ENCODE measurements at regions not wholly inside any gene's neighbourhood (a gene's known extent, or its start where the extent isn't known, plus 50 kb on each side); places are given as distances from the start of the nearest gene placed in this dataset.
"Not testable (repeated sequence)": the region's sequence is repeated elsewhere in the genome, so short reads cannot be mapped to it uniquely, and the experiment has no call there.

DNA sequence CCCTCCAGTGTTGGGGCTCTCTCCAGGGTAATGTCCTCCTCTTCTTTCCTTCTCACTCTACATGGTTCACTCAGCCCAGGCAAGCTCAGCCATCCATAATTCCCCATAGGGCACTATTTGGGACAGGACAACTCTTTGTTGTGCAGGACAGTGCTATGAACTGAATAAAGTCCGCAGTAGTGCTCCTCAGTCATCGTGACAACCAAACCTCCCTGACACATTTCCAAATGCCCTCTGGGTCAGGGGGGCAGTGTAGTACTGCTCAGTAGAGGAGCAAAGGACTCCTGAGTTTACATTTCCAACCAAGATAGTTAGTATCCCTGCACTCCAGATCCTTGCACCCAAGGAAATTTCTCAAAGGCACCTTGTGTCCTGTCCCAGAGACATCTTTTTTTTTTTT lies 97.4 kb upstream of the TERB2 start:
- POLR2A ChIA-PET (ENCODE audit: unreplicated experiment) = not testable (repeated sequence)

DNA sequence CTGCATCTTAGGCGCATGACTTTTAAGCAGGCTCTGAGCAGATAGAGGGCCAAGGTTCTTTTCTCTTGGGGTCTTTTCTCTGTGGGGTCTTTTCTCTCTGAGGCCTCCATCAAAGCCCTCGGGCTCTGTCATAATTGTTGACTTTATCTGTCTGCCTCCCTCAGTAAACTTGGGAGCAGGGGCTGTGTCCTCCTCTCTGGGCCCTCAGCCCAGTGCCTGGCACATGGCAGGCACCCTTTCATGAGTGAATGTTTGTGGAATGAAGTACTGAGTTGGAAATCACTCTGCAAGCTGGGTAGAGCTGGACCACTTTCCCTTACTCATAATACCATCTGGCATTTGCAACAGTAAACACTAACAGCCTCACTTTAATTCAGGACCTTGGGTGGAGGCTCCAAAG lies 96.3 kb upstream of the TERB2 start:
- CTCF ChIA-PET; H3K9ac ChIP-seq (ENCODE audit: low read depth, low read length); H3K9me3 ChIP-seq (ENCODE audit: control insufficient read depth, insufficient read depth, low read length); POLR2A ChIA-PET (ENCODE audit: unreplicated experiment); H2AK5ac ChIP-seq (ENCODE audit: low read depth, low read length); H4K5ac ChIP-seq (ENCODE audit: low read depth, low read length); H3K56ac ChIP-seq (ENCODE audit: extremely low read depth, insufficient read depth, low read length); H3K14ac ChIP-seq (replicated peaks; ENCODE audit: low read depth, low read length); H3K4me3 ChIP-seq (ENCODE audit: insufficient read depth, low read depth, low read length); H2BK15ac ChIP-seq (ENCODE audit: low read depth, low read length); H3K27ac ChIP-seq (ENCODE audit: insufficient read depth, low read length); H3K9me1 ChIP-seq (ENCODE audit: insufficient read depth, low read length); H3K4me2 ChIP-seq (ENCODE audit: low read depth, low read length); H3K23ac ChIP-seq (ENCODE audit: low read depth, low read length); H2AK9ac ChIP-seq (replicated peaks; ENCODE audit: low read depth, low read length, poor library complexity); H3K27me3 ChIP-seq (ENCODE audit: control insufficient read depth, insufficient read depth, low read length); H3K18ac ChIP-seq (ENCODE audit: low read depth, low read length); H4K91ac ChIP-seq (ENCODE audit: insufficient read depth, low read depth, low read length); H3K4me1 ChIP-seq (ENCODE audit: control insufficient read depth, insufficient read depth, low read length); intact Hi-C loops (cut with micrococcal nuclease); DNase-seq; H3K79me1 ChIP-seq (ENCODE audit: low read depth in 1 of 2, low read length in 2 of 2); H3K36me3 ChIP-seq (ENCODE audit: control insufficient read depth, insufficient read depth, low read length); H2BK120ac ChIP-seq (ENCODE audit: low read depth, low read length); H2BK20ac ChIP-seq (ENCODE audit: low read depth, low read length); H3K4ac ChIP-seq (ENCODE audit: low read depth, low read length); H2AFZ ChIP-seq (replicated peaks; ENCODE audit: low read length, poor library complexity); dilution Hi-C loops (cut with HindIII; ENCODE audit: low sequenced_read_pairs, unreplicated experiment); BruUV-seq (replicated peaks); H4K8ac ChIP-seq (ENCODE audit: low read depth in 2 of 2, low read length in 2 of 2); ATAC-seq (ENCODE audit: low read depth); in situ Hi-C loops (cut with MboI; ENCODE audit: low sequenced_read_pairs); H4K20me1 ChIP-seq (ENCODE audit: insufficient read depth, low read length); H2BK5ac ChIP-seq (ENCODE audit: low read depth, low read length, poor library complexity, severe bottlenecking): not testable (repeated sequence)
- WGBS, 2 experiments (ENCODE audit: extremely low coverage in 2 of 2, insufficient read length in 1 of 2) = no CpG with 5 or more reads among the region's 2 CpGs

More for the DNA sequence above, 97.4 kb upstream of the TERB2 start:
- H2BK20ac ChIP-seq (ENCODE audit: low read depth, low read length); H3K4me2 ChIP-seq (ENCODE audit: low read depth, low read length); H3K18ac ChIP-seq (ENCODE audit: low read depth, low read length); BruUV-seq (replicated peaks); H3K4ac ChIP-seq (ENCODE audit: low read depth, low read length); H3K23ac ChIP-seq (ENCODE audit: low read depth, low read length); H3K4me3 ChIP-seq (ENCODE audit: insufficient read depth, low read depth, low read length); DNase-seq; CTCF ChIA-PET; H4K20me1 ChIP-seq (ENCODE audit: insufficient read depth, low read length); H3K9me1 ChIP-seq (ENCODE audit: insufficient read depth, low read length); H3K27me3 ChIP-seq (ENCODE audit: control insufficient read depth, insufficient read depth, low read length); intact Hi-C loops (cut with micrococcal nuclease); H2AK5ac ChIP-seq (ENCODE audit: low read depth, low read length); ATAC-seq (ENCODE audit: low read depth); H4K91ac ChIP-seq (ENCODE audit: insufficient read depth, low read depth, low read length); H2BK120ac ChIP-seq (ENCODE audit: low read depth, low read length); dilution Hi-C loops (cut with HindIII; ENCODE audit: low sequenced_read_pairs, unreplicated experiment); H3K56ac ChIP-seq (ENCODE audit: extremely low read depth, insufficient read depth, low read length); H2AK9ac ChIP-seq (replicated peaks; ENCODE audit: low read depth, low read length, poor library complexity); H3K79me1 ChIP-seq (ENCODE audit: low read depth in 1 of 2, low read length in 2 of 2); H3K36me3 ChIP-seq (ENCODE audit: control insufficient read depth, insufficient read depth, low read length); H4K8ac ChIP-seq (ENCODE audit: low read depth in 2 of 2, low read length in 2 of 2); H4K5ac ChIP-seq (ENCODE audit: low read depth, low read length); H2BK15ac ChIP-seq (ENCODE audit: low read depth, low read length); H2AFZ ChIP-seq (replicated peaks; ENCODE audit: low read length, poor library complexity); H2BK5ac ChIP-seq (ENCODE audit: low read depth, low read length, poor library complexity, severe bottlenecking); in situ Hi-C loops (cut with MboI; ENCODE audit: low sequenced_read_pairs); H3K14ac ChIP-seq (replicated peaks; ENCODE audit: low read depth, low read length); H3K27ac ChIP-seq (ENCODE audit: insufficient read depth, low read length); H3K9ac ChIP-seq (ENCODE audit: low read depth, low read length); H3K4me1 ChIP-seq (ENCODE audit: control insufficient read depth, insufficient read depth, low read length); H3K9me3 ChIP-seq (ENCODE audit: control insufficient read depth, insufficient read depth, low read length): not testable (repeated sequence)
- WGBS, 2 experiments (ENCODE audit: extremely low coverage in 2 of 2, insufficient read length in 1 of 2) = no CpG with 5 or more reads among the region's 2 CpGs
